Erythroblast (primary cell): ENCODE measurements at regions not wholly inside any gene's neighbourhood (a gene's known extent, or its start where the extent isn't known, plus 50 kb on each side); places are given as distances from the start of the nearest gene placed in this dataset.

ENCODE experiments used
- GATA1 ChIP-seq: IDR thresholded peaks from 2 replicates; pipeline ENCODE4 v1.6.1; 2011; ENCODE audit warnings: low read depth, mild to moderate bottlenecking, control low read depth, low read length, moderate library complexity
- POLR2A ChIP-seq: IDR thresholded peaks from 2 replicates; pipeline ENCODE4 v1.6.1; 2011; ENCODE audit warnings: mild to moderate bottlenecking, low read length

GRCh38 chr10:31213959-31214358 lies 105.1 kb upstream of the ZEB1 start:
- no peak for TF ChIP-seq POLR2A
- no peak for TF ChIP-seq GATA1
